Adipocyte (in vitro differentiated cells): ENCODE measurements at regions not wholly inside any gene's neighbourhood (a gene's known extent, or its start where the extent isn't known, plus 50 kb on each side); places are given as distances from the start of the nearest gene placed in this dataset.

Experiments
- DNase-seq: peaks from one replicate; pipeline ENCODE4 v3.0.0-alpha.2; 2015; ENCODE audit warnings: low read depth
- H3K27me3 ChIP-seq: replicated peaks from 2 replicates; pipeline ENCODE4 v1.7.0; 2013; ENCODE audit warnings: mild to moderate bottlenecking, low read length, moderate library complexity; ENCODE audit not compliant: control insufficient read depth, insufficient read depth
- H3K36me3 ChIP-seq: 2 replicates; pipeline ENCODE4 v1.7.0; 2013; ENCODE audit warnings: low read length, mild to moderate bottlenecking, moderate library complexity; ENCODE audit not compliant: control insufficient read depth, insufficient read depth, severe bottlenecking
- H3K4me1 ChIP-seq: 2 replicates; pipeline ENCODE4 v1.7.0; 2013; ENCODE audit warnings: mild to moderate bottlenecking, low read length, moderate library complexity; ENCODE audit not compliant: control insufficient read depth, insufficient read depth
- H3K4me3 ChIP-seq: 2 replicates; pipeline ENCODE4 v1.7.0; 2013; ENCODE audit warnings: mild to moderate bottlenecking, low read length, moderate library complexity
- H3K9ac ChIP-seq: 2 replicates; pipeline ENCODE4 v1.7.0; 2013; ENCODE audit warnings: mild to moderate bottlenecking, low read length, moderate library complexity
- H3K9me3 ChIP-seq: 2 replicates; pipeline ENCODE4 v1.7.0; 2013; ENCODE audit warnings: mild to moderate bottlenecking, low read length, moderate library complexity; ENCODE audit not compliant: control insufficient read depth

DNA sequence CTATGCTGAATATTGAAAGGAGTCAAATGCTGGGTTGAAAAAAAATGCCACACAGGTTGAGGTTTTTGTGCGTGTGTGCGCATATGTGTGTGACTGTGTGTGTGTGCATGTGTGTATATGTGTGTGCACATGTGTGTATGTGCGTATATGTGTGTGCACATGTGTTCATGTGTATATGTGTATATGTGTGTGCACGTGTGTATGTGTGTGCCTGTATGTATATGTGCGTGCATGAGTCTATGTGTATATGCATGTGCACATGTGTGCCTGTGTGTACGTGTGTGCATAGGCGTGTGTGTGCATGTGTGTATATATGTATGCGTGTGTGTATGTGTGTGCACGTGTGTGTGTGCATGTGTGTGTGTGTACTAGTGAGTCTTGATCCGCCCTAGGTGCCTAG is 655.7 kb downstream of the AACS start:
- Histone ChIP-seq H3K4me1 (no peaks in the 10 kb centered on the region), H3K9me3 (peaks cover 25% of the 10 kb centered on the region), H3K4me3 (no peak overlapping the region), H3K9ac (no peak overlapping the region), H3K36me3 (no peaks in the 10 kb centered on the region), H3K27me3 (no peaks in the 10 kb centered on the region)
- no peak for DNase-seq

DNA sequence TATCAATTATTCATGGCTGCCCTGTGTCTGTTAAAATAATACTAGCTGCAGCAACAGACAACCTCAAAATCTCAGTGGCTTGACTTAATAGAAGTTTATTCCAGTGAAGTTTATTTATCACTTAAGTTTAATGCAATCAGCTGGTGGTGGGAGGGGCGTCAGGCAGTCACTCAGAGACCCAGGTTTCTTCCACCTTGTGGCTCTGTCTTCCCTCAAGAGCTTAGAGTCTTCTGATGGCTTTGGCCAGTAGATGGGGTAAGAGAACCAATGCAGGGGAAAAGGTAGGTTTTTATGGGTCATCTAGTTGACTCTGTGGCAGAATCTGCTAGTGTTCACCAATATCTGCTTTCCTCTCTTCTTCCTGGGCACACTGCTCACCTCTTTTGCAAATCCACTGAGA is 668.9 kb downstream of the AACS start:
- Histone ChIP-seq H3K9ac (no peak overlapping the region), H3K36me3 (no peaks in the 10 kb centered on the region), H3K27me3 (no peaks in the 10 kb centered on the region), H3K9me3 (peaks cover 6% of the 10 kb centered on the region), H3K4me1 (no peaks in the 10 kb centered on the region), H3K4me3 (no peak overlapping the region)
- DNase-seq: no peak

DNA sequence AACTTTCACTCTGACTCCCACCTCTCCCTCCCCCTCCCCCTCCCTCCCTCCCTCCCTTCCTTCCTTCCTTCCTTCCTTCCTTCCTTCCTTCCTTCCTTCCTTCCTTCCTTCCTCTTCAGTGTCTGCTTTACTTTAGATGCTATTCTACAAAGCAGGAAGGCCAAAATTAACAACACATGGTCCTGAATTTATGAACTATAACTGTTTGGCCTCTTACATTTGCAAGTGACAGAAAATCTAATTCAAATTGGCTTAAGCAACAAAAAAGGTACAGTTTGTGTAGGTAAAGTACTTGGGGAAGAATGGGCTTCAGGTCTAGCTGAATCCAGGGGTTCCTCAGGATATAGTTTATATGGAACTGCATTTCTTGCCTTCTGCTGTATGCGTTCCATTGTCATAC is 673.0 kb downstream of the AACS start:
- DNase-seq: no peak
- Histone ChIP-seq H3K9me3 (peaks cover 12% of the 10 kb centered on the region), H3K27me3 (no peaks in the 10 kb centered on the region), H3K4me3 (no peak overlapping the region), H3K9ac (no peak overlapping the region), H3K36me3 (no peaks in the 10 kb centered on the region), H3K4me1 (no peaks in the 10 kb centered on the region)

DNA sequence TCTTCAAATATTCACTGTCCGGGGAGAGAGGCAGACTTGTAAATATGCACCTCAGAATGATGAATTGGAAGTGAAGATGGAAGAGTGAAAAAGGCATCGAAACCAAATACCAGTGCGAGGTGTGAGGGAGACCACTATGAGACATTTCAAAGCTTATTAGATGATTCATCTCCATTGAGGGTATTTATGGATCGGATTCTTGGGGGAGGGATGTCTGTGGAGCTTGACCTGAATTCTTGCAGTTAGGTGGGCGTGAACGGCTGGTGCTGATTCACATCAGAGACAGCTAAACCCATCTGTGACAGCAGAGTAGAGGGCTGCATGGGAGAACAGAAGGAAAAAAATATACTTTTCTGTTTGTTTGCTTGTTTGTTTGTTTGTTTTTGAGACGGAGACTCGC is 677.2 kb downstream of the AACS start:
- H3K4me1 ChIP-seq: no peaks in the 10 kb centered on the region
- H3K9ac ChIP-seq: no peak overlapping the region
- no peak for DNase-seq
- peaks cover 7% of the 10 kb centered on the region for H3K9me3 ChIP-seq
- no peaks in the 10 kb centered on the region for H3K27me3 ChIP-seq
- no peak overlapping the region for H3K4me3 ChIP-seq
- H3K36me3 ChIP-seq: no peaks in the 10 kb centered on the region

DNA sequence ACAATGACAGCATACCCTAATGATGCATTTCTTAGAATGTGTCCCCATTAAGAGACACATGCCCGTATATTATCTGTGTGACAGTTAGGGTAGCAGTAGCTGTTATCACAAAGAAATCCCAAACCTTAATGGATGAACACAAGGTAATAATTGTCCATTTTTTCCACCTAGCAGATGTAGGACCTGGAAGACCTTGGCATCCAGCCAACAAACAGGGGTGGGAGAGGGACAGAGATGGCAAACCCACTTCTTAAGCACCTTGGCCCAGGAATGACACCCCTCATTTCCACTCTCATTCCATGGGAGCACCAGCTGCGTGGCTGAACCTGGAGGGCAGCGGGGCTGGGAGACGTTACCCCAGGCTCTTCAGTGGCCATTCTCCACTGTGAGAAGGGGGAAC is 679.0 kb downstream of the AACS start:
- Histone ChIP-seq H3K27me3 (no peaks in the 10 kb centered on the region), H3K9me3 (peaks cover 7% of the 10 kb centered on the region), H3K36me3 (no peaks in the 10 kb centered on the region)

DNA sequence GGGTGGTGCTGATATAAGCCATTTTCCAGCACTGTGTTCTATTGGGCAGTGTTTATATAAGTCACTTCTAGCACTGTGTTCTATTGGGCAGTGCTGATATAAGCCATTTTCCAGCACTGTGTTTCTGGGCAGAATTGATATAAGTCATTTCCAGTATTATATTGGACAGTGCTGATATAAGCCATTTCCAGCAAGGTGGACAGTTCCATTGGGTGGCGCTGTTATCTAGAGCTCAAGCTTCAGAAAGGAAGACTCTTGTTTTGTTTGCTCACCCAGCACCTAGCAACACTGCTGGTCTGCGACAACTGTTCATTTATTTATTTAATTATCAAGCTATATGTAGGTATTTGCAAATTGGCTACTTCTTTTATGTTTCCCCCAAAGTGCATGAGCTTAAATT is 690.3 kb downstream of the AACS start:
- H3K9ac ChIP-seq: no peak overlapping the region
- no peaks in the 10 kb centered on the region for H3K27me3 ChIP-seq
- no peaks in the 10 kb centered on the region for H3K36me3 ChIP-seq
- no peak for DNase-seq
- H3K9me3 ChIP-seq: peaks cover 4% of the 10 kb centered on the region
- H3K4me1 ChIP-seq: no peaks in the 10 kb centered on the region
- H3K4me3 ChIP-seq: no peak overlapping the region

More for the DNA sequence above, 679.0 kb downstream of the AACS start:
- Histone ChIP-seq H3K4me1 (no peaks in the 10 kb centered on the region), H3K9ac (no peak overlapping the region), H3K4me3 (no peak overlapping the region)
- no peak for DNase-seq

DNA sequence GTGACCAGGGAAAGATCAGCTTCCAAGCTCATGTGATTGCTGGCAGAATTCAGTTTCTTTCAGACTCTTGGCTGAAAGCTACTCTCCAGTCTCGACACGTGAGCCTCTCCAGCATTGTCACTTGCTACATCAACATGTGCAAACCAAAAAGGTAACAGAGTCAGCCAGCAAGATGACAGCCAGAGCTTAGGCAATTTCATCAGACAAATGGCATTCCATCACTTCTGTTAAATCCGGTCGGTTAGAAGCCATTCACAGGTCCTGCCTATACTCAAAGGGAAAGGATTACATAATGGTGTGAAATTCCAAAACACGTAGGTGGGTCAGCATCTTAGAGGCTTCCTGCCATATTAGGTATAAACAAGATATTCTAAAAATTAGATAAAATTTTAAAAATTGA is 700.9 kb downstream of the AACS start:
- Histone ChIP-seq H3K4me1 (no peaks in the 10 kb centered on the region), H3K9ac (no peak overlapping the region), H3K4me3 (no peak overlapping the region), H3K9me3 (no peaks in the 10 kb centered on the region), H3K36me3 (no peaks in the 10 kb centered on the region), H3K27me3 (no peaks in the 10 kb centered on the region)
- DNase-seq: no peak

DNA sequence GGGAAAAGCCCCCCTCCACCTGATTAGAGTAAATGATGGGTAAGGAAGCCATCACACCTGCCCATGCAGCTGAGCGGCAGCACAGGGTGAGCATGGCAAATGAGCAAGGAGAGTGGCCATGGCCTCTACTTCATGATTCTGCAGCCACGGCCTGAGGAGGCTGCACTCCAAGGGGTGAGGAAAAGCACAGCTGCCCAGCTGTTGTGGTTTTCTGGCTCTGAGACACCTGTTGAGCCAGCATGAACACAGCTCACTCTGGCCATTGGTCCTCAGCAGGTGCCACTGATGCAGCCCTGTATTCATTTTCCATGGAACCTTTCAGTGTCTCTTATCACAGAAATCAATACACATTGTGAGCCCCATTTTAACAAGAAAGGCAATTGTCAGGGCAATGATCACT is 707.2 kb downstream of the AACS start:
- peaks cover 12% of the 10 kb centered on the region for H3K9me3 ChIP-seq
- DNase-seq: no peak
- H3K4me1 ChIP-seq: no peaks in the 10 kb centered on the region
- H3K27me3 ChIP-seq: no peaks in the 10 kb centered on the region
- H3K36me3 ChIP-seq: no peaks in the 10 kb centered on the region
- no peak overlapping the region for H3K4me3 ChIP-seq
- no peak overlapping the region for H3K9ac ChIP-seq

DNA sequence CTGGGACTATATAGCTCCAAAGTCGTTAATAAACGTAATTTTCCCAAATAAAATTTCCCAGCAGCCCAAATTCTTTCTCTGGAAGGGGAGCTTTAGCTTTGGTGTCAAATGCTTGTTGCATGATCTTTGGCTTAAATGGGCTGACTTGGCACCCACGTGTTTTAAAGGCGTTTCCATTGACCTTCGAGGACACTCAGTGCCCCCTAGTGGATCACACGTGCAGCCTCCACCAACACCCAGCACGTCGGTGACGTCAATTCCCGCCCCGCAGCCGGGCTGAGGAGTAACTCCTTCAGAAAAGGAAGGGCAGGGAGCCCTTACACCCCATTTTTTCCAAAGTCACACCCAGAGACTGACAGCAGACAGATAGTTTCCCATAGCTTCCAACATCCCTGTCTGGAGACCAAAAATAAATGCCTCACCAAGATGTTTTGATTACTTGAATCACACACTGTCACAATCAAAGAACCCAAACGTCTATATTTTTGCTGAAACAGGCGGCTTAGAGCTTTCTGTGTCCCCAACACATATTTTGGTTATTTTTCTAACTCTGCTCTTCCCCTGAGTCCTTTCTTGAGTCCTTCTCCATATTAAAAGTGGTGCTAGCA is 707.9 kb downstream of the AACS start:
- peaks cover 12% of the 10 kb centered on the region for H3K9me3 ChIP-seq
- DNase-seq: no peak
- no peaks in the 10 kb centered on the region for H3K27me3 ChIP-seq
- no peaks in the 10 kb centered on the region for H3K4me1 ChIP-seq
- no peak overlapping the region for H3K4me3 ChIP-seq
- H3K36me3 ChIP-seq: no peaks in the 10 kb centered on the region
- no peak overlapping the region for H3K9ac ChIP-seq

DNA sequence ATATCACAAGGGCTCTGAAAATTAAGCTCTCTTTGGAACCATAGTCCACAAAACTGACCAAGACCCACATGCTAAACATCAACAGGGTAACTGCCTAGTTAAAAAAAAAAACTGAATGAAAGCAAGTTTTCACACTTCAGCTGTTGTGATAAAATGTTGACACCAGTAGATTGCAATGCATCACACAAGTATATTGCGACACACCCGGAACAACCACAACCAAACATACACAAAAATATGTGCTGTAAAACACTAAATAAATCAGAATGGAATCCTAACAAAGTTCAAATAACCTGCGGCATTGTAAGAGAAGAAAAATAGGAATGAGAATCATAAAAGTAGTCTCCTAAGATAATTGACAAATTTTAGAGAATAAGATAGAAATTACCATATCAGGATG is 710.3 kb downstream of the AACS start:
- Histone ChIP-seq H3K9ac (no peak overlapping the region), H3K9me3 (peaks cover 12% of the 10 kb centered on the region), H3K4me3 (no peak overlapping the region), H3K4me1 (no peaks in the 10 kb centered on the region), H3K27me3 (no peaks in the 10 kb centered on the region), H3K36me3 (no peaks in the 10 kb centered on the region)
- DNase-seq: no peak

DNA sequence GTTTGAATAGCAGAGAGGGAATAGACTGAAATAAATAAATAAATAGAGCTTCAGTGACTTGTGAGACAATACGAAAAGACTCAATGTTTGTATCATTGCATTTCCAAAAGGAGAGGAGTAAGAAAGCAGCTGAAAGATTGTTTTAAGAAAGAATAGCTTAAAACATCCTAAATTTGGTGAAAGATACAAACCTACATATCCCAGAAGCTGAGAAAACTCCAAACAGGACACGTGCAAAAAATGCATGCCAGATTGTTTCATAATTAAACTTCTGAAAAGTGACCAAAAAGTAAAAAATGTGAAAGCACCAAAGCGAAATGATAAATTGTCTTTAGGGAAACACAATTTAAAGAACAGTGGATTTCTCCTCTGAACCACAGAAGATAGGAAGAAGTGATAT is 711.0 kb downstream of the AACS start:
- no peak overlapping the region for H3K4me3 ChIP-seq
- H3K9me3 ChIP-seq: peaks cover 12% of the 10 kb centered on the region
- DNase-seq: no peak
- H3K9ac ChIP-seq: no peak overlapping the region
- H3K27me3 ChIP-seq: no peaks in the 10 kb centered on the region
- H3K36me3 ChIP-seq: no peaks in the 10 kb centered on the region
- H3K4me1 ChIP-seq: no peaks in the 10 kb centered on the region

DNA sequence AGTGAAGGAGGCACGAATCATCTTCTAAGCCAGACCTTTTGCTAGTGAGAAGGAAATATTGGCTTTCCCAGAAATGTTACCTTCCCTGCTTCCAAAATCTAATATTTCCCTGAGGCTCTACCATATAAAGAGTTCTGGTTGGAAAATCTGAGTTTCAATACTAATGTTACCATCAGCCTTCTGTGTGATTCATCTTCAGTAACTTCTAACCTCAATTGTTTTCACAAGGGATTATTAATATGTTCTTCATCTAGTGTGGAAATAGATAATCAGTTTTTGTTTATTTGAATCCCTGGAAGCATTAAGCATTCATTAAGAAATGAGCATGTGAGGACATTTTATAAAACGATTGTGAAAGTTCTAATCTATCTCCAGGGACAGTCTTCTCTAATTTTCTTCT is 720.9 kb downstream of the AACS start:
- H3K9me3 ChIP-seq: peaks cover 9% of the 10 kb centered on the region
- H3K4me1 ChIP-seq: no peaks in the 10 kb centered on the region
- no peak for DNase-seq
- H3K4me3 ChIP-seq: no peak overlapping the region
- H3K36me3 ChIP-seq: no peaks in the 10 kb centered on the region
- H3K9ac ChIP-seq: no peak overlapping the region
- no peaks in the 10 kb centered on the region for H3K27me3 ChIP-seq
